BJ (cell line): ENCODE measurements at regions not wholly inside any gene's neighbourhood (a gene's known extent, or its start where the extent isn't known, plus 50 kb on each side); places are given as distances from the start of the nearest gene placed in this dataset.
"Not testable (repeated sequence)": the region's sequence is repeated elsewhere in the genome, so short reads cannot be mapped to it uniquely, and the experiment has no call there.

Experiments
- CTCF ChIA-PET: fragments of 350-600 bp; formaldehyde crosslinking; extraction: SDS; loops from one replicate; lab custom pipeline; 2021; ENCODE audit warnings: antibody characterized with exemption, inconsistent platforms; lab: Yijun Ruan, JAX
- POLR2A ChIA-PET: fragments of 300-600 bp; sonication (Branson Sonifier 250); formaldehyde crosslinking; extraction: SDS; loops from one replicate; lab custom pipeline; 2021; ENCODE audit warnings: antibody characterized with exemption; lab: Charles Lee
- DNase-seq: peaks from one replicate; pipeline ENCODE4 v3.0.0-alpha.2; 2011; ENCODE audit warnings: low read depth
- H3K27me3 ChIP-seq: 2 replicates; pipeline ENCODE4 v1.6.0; 2011; ENCODE audit warnings: low read length; ENCODE audit not compliant: control insufficient read depth, insufficient read depth
- H3K36me3 ChIP-seq: 2 replicates; pipeline ENCODE4 v1.5.1; 2011; ENCODE audit warnings: low read length; ENCODE audit not compliant: control insufficient read depth, insufficient read depth
- H3K4me3 ChIP-seq: 2 replicates; pipeline ENCODE4 v1.5.1; 2011; ENCODE audit warnings: low read depth, mild to moderate bottlenecking, control low read depth, low read length
- CTCF ChIP-seq: IDR thresholded peaks from 2 replicates; pipeline ENCODE4 v1.5.1; 2011; ENCODE audit warnings: low read depth, mild to moderate bottlenecking, control low read depth, inconsistent platforms, low read length, moderate library complexity; ENCODE audit not compliant: insufficient read depth

DNA sequence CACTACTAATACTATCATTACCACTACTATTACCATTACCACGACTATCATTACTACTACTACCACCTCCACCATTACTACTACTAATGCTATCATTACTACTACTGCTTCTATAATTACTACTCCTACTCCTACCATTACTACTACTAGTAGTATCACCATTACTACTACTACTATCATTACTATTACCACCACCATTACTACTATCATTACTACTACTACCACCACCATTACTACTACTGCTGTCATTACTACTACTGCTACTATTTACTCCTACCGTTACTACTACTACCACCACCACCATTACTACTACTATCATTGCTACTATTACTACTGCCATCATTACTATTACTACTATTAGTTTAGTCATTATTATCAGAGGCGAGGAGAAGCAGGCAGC lies 140.9 kb upstream of the KCNJ15 start:
- ChIA-PET CTCF (interaction anchor here (4.2 kb wide), 1 partner anchor 11 kb away, joined by 21 read pairs; no protein-coding TSS in a partner anchor), POLR2A (no interaction called here)
- no peak for DNase-seq
- H3K4me3 ChIP-seq: no peak overlapping the region
- no peaks in the 10 kb centered on the region for H3K36me3 ChIP-seq
- no peak for TF ChIP-seq CTCF
- no peaks in the 10 kb centered on the region for H3K27me3 ChIP-seq

DNA sequence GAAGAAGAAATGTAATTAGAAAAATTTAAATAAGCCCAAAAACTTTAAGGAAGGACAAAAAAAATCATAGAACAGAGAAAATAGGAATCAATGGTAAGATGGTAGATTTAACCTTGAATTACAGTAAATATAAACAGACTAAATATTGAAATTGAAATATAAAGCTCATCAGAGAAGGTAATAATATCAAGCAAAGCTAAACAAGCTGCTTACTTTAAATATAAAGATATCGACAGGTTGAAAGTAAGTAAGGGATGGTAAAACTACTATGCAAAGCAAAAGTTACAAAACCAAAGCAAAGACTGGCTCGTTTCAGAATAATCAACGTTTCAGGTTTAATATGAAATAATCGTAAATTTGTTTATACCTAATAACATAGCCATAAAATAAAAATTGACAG lies 137.0 kb upstream of the KCNJ15 start:
- no peaks in the 10 kb centered on the region for H3K27me3 ChIP-seq
- H3K36me3 ChIP-seq: no peaks in the 10 kb centered on the region
- no peak for DNase-seq
- H3K4me3 ChIP-seq: no peak overlapping the region
- no peak for TF ChIP-seq CTCF
- CTCF ChIA-PET: interaction anchor here (0.8 kb wide), 1 partner anchor 601 kb away, joined by 3 read pairs; no protein-coding TSS in a partner anchor
- POLR2A ChIA-PET: no interaction called here

DNA sequence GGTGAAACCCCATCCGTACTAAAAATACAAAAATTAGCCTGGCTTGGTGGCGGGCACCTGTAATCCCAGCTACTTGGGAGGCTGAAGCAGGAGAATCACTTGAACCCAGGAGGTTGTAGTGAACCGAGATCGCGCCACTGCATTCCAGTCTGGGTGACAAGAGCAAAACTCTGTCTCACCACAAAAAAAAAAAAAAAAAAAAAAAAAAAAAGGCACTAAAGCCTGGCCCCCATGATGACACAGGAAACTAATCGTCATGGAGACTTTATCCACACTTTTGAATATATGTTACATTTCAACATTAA lies 136.2 kb upstream of the KCNJ15 start:
- H3K4me3 ChIP-seq, H3K27me3 ChIP-seq, H3K36me3 ChIP-seq, DNase-seq, CTCF ChIA-PET, POLR2A ChIA-PET: not testable (repeated sequence)

DNA sequence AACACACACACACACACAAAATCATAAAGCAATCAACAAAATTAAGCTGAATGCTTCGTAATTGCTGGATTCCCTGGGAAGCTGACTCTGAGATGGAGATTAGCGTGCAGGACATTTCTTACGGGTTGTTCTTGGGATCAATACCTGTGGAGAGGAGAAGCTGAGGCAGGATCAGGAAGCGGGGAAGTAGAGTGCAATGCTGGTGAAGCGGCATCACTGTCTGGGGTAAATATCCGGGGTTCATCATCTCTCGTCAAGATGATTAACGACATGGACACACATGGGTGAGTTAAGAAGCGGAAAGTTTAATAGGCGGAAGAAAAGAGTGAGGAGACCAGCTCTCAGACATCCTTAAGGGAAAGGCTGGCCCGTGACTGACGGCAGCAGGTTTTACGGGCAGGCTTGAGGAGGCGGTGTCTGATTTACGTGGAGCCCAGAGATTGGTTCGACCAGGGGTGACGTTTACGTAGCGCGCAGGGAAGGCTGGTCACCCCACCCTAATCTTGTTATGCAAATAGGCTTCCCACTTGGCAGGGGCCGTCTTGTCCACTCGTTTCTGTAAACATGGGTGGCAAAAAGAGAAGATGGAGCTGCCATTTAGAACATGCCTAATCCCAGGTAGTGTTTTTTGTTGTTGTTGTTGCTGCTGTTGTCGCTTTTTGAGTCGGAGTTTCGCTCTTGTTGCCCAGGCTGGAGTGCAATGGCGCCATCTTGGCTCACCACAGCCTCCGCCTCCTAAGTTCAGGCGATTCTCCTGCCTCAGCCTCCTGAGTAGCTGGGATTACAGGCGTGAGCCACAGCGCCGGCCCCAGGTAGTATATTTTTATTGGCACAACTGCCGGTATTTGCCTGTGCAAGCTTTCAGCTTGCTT lies 135.6 kb upstream of the KCNJ15 start:
- H3K4me3 ChIP-seq: no peak overlapping the region
- no peak for TF ChIP-seq CTCF
- no peaks in the 10 kb centered on the region for H3K36me3 ChIP-seq
- ChIA-PET POLR2A (no interaction called here), CTCF (interaction anchor here (1.1 to 1.2 kb wide), 3 partner anchors 17 to 363 kb away, joined by 3 read pairs; no protein-coding TSS in a partner anchor)
- no peak for DNase-seq
- H3K27me3 ChIP-seq: no peaks in the 10 kb centered on the region

DNA sequence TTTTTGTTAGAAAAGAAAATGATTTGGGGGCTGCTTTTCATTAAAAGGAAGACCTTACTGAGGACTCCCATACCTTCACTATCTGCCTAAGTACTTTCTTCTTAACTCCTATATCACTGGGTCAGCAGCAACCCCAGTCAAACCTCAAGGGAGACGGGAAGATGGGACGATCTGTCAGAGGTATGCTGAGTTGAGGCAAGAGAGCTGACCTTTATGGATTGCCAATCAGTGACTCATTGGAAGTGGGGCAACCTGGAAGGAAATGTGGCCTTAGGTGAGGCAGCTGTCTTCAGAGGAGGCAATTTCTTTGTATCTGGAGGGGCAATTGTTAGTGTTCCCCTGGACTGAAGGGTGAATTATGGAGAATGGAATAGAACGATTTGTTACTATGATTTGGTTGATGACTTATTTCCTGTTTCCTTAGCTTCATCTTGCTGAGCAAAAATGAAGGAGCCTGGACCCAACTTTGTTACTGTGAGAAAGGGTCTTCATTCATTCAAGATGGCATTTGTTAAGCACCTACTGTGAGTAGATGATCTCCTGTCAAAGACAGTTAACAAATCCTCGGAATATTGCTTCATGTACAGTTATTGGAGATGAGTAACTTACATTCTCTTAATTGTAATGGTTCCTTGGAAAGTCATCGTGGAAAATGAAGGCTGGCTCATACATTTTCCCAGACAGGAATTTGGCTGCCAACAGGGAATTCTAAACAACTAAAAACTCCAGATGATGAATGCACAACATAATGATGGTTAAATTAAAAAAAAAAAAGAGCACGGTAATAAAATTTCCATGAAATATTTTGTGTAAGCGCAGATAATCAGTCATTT lies 134.7 kb upstream of the KCNJ15 start:
- no peaks in the 10 kb centered on the region for H3K27me3 ChIP-seq
- no peak for TF ChIP-seq CTCF
- POLR2A ChIA-PET: no interaction called here
- DNase-seq: no peak
- CTCF ChIA-PET: interaction anchor here (1.1 to 1.3 kb wide), 4 partner anchors 18 to 421 kb away, joined by 3 to 4 read pairs (median 3); no protein-coding TSS in a partner anchor
- H3K36me3 ChIP-seq: no peaks in the 10 kb centered on the region
- H3K4me3 ChIP-seq: no peak overlapping the region
